ENCODE measurements at regions not wholly inside any gene's neighbourhood (a gene's known extent, or its start where the extent isn't known, plus 50 kb on each side); places are given as distances from the start of the nearest gene placed in this dataset.

DNA sequence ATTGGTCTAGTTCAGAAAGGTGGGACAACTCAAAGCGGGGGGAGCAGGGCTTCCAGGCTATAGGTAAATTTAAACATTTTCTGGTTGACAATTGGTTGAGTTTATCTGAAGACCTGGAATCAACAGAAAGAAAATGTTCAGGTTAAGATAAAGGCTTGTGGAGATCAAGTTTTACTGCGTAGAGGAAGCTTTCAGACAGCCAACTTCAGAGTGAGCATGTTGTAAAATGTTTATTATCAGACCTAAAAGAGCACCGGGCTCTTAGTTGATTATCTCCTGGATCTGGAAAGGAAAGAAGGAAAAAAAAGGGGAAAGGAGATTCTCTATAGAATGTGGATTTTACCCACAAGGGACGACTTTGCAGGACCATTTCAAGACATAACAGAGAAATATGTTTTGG lies 227.0 kb upstream of the SH3BP4 start:
- TF ChIP-seq, protein P1, sequence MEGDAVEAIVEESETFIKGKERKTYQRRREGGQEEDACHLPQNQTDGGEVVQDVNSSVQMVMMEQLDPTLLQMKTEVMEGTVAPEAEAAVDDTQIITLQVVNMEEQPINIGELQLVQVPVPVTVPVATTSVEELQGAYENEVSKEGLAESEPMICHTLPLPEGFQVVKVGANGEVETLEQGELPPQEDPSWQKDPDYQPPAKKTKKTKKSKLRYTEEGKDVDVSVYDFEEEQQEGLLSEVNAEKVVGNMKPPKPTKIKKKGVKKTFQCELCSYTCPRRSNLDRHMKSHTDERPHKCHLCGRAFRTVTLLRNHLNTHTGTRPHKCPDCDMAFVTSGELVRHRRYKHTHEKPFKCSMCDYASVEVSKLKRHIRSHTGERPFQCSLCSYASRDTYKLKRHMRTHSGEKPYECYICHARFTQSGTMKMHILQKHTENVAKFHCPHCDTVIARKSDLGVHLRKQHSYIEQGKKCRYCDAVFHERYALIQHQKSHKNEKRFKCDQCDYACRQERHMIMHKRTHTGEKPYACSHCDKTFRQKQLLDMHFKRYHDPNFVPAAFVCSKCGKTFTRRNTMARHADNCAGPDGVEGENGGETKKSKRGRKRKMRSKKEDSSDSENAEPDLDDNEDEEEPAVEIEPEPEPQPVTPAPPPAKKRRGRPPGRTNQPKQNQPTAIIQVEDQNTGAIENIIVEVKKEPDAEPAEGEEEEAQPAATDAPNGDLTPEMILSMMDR (IDR thresholded peaks at IDR 0.05), result no peak
- TF ChIP-seq EP300 (IDR thresholded peaks at IDR 0.05) (no peak), POLR2A (IDR thresholded peaks at IDR 0.05) (no peak)

All from tibial nerve (tissue), 4 donors.